GM18505 (cell line): ENCODE measurements at regions not wholly inside any gene's neighbourhood (a gene's known extent, or its start where the extent isn't known, plus 50 kb on each side); places are given as distances from the start of the nearest gene placed in this dataset.
"Not testable (repeated sequence)": the region's sequence is repeated elsewhere in the genome, so short reads cannot be mapped to it uniquely, and the experiment has no call there.

ENCODE experiments used
- ATAC-seq: cut with Tn5 transposase; IDR thresholded peaks from one replicate; pipeline ENCODE4 v1.9.1; 2021; ENCODE audit not compliant: unreplicated experiment
- POLR2A ChIP-seq: IDR thresholded peaks from 4 replicates; pipeline ENCODE4 v1.6.1; 2011; ENCODE audit warnings: borderline replicate concordance; ENCODE audit not compliant: insufficient read depth, insufficient read length; ENCODE audit errors: extremely low read depth

GRCh38 chr5:119954106-119954505 lies 324.7 kb downstream of the FAM170A start:
- no peak for ATAC-seq
- no peak for TF ChIP-seq POLR2A

DNA sequence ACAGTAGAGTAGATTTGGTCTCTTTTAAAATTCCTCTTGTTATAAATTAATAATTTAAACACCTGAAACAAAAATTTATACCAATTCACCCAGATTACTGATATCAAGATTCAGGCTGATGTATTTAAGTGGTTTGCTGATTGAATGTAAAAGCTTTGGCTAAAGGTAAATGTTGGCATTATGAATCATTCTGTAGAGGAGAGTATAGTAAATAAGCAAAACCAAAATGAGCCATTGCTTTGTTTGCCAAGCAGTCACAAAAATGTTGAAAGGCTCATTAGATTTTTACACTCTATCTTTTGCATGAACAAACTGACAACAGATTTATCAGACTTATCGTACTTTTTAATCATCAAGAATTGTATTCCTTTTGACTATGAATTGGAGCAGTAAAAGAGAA lies 332.6 kb downstream of the FAM170A start:
- TF ChIP-seq POLR2A: no peak
- ATAC-seq: no peak

- no peak for ATAC-seq
- no peak for TF ChIP-seq POLR2A
Measured at GRCh38 chr5:119966028-119966427, 336.7 kb downstream of the FAM170A start.

DNA sequence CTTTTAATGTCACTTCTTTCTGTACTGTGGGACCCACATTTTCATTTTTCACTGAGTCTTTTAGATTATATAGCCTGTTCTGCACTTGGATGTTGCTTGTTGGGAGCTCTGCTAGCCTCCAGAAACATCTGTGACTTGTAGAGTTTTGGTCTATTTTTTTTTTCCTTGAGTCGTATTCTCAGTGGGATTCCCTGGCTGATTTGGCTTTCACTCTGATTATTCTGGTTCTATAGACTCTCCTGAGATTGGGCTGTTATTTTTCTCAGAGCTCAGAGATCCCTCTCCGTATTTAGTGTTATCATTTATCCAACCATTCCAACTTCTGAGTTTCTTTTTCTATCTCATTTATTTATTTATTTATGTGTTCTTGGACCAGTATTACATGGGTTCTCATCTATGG lies 339.3 kb downstream of the FAM170A start:
- no peak for ATAC-seq

GRCh38 chr5:119987077-119987476 lies 357.7 kb downstream of the FAM170A start:
- ATAC-seq: not testable (repeated sequence)

More for the DNA sequence above, 339.3 kb downstream of the FAM170A start:
- no peak for TF ChIP-seq POLR2A

DNA sequence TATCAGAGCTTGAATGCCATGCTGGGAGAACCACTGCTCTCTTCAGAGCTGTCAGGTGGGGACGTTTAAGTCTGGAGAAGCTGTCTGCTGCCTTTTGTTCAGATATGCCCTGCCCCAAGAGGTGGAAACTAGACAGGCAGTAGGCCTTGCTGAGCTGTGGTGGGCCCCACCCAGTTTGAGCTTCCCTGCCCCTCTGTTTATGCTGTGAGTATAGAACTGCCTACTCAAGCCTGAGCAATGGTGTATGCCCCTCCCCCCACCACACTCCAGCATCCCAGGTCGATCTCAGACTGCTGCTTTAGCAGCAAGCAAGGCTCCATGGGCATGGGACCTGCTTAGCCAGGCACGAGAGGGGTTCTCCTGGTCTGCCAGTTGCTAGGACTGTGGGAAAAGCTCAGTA lies 362.3 kb downstream of the FAM170A start:
- no peak for ATAC-seq
- no peak for TF ChIP-seq POLR2A

GRCh38 chr5:119996128-119996527 lies 366.8 kb downstream of the FAM170A start:
- TF ChIP-seq POLR2A: no peak
- ATAC-seq: no peak

DNA sequence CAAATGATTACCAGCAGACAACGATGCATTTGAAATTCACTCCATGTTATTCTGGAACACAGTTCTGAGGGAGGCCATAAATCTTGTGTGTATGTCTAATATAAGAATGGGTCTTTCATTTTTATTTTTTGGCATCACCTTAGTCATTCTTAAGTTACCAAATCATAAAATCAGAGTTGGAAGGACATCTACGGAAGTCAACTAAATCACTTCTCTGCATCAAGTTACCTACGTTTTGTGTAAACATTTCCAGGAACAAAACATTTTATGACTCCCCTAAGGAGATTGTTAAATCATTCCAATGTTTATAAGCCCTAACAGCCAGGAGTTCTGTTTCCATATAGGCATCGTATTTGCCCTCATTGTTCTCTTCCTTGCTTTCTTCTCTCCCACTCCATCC lies 378.2 kb downstream of the FAM170A start:
- no peak for ATAC-seq

GRCh38 chr5:120012431-120012830 lies 383.1 kb downstream of the FAM170A start:
- TF ChIP-seq POLR2A: no peak
- no peak for ATAC-seq

More for the DNA sequence above, 378.2 kb downstream of the FAM170A start:
- TF ChIP-seq POLR2A: no peak

GRCh38 chr5:120014535-120014934 lies 385.2 kb downstream of the FAM170A start:
- TF ChIP-seq POLR2A: no peak
- ATAC-seq: no peak

DNA sequence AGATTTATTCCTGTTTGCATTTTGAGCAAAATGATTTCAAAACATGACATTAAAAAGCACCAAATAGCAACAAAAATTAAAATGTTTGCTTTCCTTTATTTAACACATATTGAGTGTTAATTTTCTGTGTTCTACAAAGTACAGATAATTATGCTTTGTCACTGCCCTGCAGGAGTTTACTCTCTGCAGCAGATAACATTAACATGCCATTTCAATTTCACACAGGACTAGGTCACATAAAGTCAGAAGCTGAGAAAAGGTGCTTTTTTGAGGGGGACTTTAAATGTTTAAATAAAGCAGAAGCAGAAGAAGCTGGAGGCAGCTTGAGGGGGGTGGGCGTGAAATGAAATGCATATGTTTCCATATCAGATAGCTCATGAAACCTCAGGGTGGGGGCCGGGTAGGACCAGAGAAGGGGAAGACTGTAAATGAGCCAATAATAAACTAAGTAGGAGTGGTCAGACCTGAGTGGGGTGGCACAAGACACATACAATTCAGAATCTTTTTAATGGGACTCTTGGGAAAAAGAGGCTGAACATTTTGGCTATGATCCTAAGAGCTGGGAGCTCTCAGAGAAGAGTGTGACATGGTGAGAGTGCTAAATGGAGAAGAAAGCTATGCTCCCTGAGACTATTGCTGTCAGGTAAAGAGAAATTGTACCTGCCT lies 387.5 kb downstream of the FAM170A start:
- ATAC-seq: no peak
- no peak for TF ChIP-seq POLR2A

GRCh38 chr5:120017513-120017912 lies 388.2 kb downstream of the FAM170A start:
- ATAC-seq: no peak
- no peak for TF ChIP-seq POLR2A

- TF ChIP-seq POLR2A: no peak
- no peak for ATAC-seq
Measured at GRCh38 chr5:120035181-120035580, 405.8 kb downstream of the FAM170A start.

GRCh38 chr5:120035815-120036577 lies 406.6 kb downstream of the FAM170A start:
- no peak for TF ChIP-seq POLR2A
- no peak for ATAC-seq
